Right lung (tissue), 2 donors: ENCODE measurements at regions not wholly inside any gene's neighbourhood (a gene's known extent, or its start where the extent isn't known, plus 50 kb on each side); places are given as distances from the start of the nearest gene placed in this dataset.
"Not testable (repeated sequence)": the region's sequence is repeated elsewhere in the genome, so short reads cannot be mapped to it uniquely, and the experiment has no call there.

Experiments used
- DNase-seq, 2 donors: peaks; one replicate each; pipeline ENCODE4 v3.0.0-alpha.2; 2013

DNA sequence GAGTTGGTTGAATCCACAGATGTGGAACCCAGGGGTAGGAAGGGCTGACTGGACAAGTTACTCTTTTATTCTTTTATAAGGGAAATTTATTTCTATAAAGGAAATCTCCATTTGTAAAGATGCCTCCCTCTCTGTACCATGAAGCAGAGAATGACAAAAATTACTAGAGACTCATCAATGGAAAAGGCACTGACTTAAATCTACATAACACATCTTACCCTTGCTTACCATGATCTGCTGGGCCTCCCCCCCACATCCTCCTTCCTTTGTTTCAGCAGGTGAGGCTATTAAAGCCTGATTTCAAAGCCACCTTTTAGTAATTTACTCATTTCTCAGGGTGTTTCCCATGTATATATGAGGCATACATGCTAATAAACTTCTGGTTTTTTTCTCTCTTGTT lies 130.2 kb upstream of the HDDC2 start:
- DNase-seq: no peak

DNA sequence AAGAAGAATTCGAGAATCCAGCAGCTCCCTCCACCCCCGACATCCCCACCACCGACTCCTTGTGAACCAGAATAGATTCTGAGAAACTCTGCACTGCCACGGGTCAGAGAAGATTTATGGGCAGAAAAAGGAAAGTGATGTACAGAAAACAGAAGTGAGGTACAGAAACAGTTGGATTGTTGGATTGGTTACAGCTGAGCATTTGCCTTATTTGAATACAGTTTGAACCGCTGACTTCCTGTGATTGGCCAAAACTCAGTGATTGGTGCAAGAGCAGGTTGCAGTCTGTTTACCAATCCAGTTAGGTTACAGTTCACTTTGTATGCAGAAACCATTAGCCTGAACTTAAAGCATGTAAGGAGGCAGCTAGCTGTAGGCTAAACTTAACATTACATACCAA lies 131.2 kb upstream of the HDDC2 start:
- no peak for DNase-seq

DNA sequence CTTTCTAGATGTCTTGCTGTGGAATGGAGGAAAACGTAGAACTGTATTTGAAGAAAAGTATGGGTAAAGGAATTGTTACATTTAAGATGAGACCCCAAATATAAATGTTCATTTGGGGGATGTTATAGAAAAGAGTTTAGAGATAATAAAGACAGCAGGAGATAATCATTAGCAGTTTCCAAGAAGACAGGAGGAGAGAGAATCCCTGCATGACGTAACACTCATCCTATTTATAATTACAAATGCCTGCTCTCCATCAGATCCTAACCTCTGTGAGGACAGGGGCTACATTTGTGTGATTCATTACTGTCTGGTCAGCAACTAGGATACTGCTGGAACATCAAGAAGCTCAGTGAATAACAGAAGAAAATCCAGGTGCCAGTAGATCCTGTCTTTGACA lies 133.0 kb upstream of the HDDC2 start:
- DNase-seq: no peak

DNA sequence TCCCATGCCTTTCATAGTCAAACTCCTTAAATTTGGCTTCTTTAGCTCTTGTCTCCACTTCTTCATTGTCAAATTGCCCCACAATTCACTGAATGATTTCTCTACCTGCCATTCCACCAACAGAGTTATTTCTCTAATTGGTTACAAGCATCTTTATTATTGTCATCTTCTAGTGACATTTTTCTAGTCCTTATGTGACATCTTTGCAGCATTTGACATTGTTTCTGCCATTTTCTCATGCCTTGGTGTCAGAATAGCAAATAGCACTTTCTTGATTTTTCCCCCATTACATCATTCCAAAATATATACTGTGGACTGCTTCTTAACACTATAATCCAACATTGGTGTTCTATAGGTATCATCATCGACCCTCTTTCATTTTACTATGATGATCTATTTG lies 137.7 kb upstream of the HDDC2 start:
- DNase-seq: no peak

DNA sequence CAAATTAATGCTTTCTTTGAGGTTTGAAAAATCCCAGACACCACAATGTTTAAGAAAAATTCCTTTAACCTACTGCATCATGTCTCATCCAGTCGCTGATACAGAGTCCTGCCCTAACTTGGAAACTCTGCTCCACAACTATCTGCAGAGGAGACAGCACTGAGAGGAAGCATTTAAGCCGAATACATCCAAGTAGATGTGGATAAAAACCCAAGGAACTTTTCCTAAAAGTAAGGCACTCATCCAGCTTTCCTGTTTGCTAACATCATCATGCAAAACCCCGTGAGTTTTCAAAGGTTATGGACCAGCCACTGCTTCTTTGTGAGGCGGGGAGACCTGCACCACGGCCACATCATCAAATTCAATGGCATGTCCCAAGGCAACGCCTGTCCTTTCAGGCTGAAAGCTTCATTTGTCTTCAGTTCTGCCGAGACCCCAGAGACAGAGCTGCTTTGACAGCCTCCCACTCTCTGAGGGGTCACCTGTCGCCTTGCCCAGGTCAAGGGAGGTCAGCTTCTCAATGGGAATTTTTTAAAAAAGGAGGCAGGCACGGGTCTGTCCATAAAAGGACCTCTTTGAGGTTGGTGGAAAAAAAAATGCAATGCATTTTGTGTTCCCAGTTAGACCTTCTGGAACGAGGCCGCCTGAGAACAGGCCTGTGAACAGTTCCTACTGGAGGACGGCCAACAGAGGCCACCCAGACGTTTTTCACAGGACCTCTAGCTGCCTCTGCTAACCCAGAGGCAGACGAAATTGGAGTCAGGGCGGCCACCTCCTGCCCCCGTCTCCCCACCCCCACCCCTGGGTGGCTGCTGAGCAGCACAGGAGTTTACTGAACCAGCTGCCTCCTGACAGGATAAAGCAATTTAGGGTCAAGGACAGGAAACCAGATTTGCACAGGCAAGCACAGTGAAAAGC lies 142.5 kb upstream of the HDDC2 start:
- DNase-seq: peak; percentile 23 to 36

DNA sequence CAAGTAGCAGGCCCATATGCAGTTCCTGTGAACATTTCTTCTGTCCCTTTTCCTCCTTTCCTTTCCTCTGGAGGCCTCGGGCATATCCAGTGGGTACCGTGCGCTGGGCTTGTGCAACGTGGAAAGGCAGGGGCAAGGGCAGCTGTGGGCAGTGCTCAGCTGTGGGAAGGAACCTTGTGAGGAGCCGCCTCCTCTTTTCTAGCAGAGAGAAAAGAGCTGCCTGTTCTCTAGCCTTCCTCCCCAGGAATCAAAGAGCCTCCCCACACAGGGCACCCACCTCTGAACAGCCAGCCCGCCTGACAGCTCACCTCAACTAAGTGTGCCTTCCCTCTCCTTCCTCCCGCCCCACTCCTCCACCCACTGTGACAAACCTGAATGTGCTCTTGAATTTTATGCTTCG lies 143.3 kb upstream of the HDDC2 start:
- DNase-seq: no peak

DNA sequence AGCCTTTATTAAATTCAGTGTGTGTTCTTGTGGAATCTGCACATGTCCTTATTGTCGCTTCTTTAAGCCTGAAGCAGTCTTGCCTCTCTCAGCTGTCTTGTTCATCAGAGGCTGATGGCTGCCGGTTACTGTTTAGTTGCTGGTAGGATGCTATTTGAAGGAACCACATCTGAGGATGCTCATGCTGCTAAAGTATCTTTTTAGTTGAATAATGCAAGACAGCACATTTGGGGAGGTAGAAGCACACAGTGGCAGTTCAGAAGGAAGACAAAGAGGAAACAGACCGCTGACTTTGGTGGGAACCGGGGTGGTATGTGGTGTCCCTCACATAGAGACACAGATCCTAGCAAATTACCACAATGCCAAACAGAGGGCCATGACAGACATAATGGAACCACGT lies 144.2 kb upstream of the HDDC2 start:
- no peak for DNase-seq

DNA sequence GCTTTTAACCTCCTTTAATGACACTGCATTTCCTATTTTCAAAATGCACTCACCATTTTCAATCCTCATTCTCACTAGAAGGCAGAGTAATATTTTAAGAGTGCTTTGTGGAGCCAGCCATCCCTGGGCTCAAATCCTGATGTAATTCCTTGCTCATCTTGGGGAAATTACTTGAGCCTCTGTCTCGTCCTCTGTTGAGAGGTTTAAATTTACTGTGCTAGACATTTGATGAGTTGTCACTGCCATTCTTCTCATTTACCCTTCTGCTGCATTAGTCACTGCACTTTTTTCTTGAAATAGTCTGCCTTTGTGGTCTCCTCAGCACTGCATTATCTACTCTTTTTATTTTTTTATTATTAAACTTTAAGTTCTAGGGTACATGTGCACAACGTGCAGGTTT lies 150.0 kb upstream of the HDDC2 start:
- DNase-seq: no peak

DNA sequence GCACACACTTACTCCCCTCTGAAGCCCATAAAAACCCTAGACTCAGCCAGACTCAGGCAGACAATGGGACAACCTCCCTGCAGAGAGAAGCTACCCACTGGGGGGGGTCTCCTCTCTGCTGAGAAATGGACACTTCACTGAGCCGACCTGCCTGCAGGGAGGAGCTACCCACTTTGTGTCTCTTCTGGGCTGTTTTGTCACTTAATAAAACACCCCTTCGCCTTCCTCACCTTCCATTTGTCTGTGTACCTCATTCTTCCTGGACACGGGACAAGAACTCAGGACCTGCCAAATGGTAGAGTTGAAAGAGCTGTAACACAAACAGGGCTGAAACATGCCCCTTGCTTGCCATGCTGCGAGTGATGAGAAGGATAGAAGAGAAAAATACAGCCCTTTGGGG lies 151.7 kb upstream of the HDDC2 start:
- DNase-seq: no peak

DNA sequence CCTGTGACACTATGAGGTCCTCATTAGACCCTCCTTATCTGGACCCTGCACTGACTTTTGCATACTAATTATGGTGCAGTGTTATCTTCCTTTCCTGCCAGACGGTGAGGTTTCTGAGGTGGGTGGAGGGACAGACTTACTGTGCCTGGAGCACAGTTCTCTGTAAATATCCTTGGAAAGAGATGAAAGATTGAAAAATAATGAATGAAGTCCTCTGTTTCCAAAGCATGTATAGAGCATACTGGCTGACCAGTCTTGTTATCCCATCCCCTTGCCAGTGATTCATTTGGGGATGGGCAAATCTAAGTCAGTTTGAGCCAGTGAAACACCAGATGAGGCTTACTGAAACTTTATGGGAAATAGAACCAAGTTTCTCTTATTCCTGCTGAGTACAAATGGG lies 152.6 kb upstream of the HDDC2 start:
- DNase-seq: no peak

DNA sequence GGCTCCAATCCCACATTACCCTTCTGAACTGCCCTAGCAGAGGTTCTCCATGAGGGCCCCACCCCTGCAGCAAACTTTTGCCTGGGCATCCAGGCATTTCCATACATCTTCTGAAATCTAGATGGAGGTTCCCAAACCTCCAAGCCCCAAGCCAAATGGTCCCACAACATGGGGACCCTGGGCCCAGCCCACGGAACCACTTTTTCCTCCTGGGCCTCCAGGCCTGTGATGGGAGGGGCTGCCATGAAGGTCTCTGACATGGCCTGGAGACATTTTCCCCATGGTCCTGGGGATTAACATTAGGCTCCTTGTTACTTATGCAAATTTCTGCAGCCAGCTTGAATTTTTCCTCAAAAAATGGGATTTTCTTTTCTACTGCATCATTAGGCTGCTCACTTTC lies 156.7 kb upstream of the HDDC2 start:
- DNase-seq: not testable (repeated sequence)

DNA sequence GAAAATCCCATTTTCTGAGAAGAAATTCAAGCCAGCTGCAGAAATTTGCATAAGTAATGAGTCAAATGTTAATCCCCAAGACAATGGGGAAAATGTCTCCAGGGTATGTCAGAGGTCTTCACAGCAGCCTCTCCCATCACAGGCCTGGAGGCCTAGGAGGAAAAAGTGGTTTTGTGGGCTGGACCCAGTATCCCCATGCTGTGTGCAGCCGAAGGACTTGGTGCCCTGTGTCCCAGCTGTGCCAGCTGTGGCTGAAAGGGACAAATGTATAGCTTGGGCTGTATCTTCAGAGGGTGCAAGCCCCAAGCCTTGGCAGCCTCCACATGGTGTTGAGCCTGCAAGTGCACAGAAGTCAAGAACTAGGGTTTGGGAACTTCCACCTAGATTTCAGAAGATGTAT lies 163.6 kb upstream of the HDDC2 start:
- DNase-seq: not testable (repeated sequence)

DNA sequence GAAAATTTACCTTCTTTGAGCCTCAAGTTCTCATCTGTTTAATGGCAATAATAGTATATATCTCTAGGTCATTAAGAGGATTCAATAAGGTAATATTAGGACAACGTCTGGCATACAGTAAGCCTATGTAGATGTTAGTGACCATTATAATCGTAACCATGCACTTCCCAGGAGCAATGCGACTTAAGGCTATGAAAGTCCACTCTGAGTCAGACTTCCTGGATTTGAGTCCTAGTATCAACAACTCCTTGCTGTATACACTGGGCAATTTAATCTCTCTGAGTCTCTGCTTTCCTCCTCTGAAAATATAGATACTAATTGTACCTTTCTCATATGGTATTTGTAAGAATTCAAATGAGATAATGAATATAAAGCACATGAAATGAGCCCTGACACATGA lies 168.1 kb upstream of the HDDC2 start:
- no peak for DNase-seq

DNA sequence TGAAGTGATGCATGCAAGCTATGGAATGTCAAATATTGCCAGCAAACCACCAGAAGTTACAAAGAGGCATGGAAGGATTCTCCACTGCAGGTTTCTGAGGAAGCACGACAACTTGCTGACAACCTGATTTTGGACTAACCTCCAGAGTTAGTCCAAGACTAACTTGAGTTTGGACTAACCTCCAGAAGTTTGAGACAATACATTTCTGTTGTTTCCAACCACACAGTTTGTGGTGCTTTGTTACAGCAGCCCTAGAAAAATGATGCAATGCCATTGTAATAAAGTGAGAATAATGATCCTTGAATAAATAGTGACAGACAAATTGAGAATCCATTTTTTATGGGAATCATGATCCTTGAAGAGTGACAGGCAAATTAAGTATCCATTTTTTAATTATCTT lies 169.9 kb upstream of the HDDC2 start:
- no peak for DNase-seq

DNA sequence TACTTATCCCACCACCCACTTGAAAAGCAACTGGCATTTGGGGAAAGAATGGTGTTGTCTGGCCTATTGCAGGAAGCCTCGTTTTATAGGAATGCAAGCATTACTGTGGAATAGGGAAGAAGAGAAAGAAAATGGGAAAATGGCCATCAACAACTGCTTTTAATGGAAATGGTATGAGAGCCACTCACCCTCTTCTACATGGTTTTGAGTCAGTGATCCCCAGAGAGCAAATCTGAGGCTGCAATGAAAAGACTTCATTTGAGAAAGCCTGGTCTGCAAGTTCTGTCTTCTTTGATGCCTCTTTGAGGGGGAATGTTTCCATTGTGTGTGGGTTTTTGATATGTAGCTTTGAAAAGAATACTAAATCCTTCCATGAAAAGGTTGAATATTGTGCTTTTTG lies 172.3 kb upstream of the HDDC2 start:
- DNase-seq: no peak

DNA sequence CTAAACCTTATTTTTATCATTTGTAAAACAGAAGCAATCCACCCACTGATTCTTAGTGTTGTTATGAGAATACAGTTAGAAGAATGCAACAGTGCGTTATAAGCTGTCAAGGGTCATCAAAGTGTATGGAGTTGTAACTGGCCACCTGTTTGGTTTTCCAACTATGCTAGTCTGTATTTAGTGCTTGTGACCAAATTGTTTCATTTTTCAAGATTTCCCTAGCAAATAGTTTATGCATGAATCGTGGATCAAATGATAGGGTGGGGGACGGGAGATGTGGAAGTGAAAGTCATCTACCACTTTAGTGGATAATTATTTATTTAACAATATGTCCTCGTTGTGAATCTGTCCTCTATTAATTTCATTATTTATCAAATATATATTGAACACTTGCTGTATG lies 175.4 kb upstream of the HDDC2 start:
- DNase-seq: no peak

DNA sequence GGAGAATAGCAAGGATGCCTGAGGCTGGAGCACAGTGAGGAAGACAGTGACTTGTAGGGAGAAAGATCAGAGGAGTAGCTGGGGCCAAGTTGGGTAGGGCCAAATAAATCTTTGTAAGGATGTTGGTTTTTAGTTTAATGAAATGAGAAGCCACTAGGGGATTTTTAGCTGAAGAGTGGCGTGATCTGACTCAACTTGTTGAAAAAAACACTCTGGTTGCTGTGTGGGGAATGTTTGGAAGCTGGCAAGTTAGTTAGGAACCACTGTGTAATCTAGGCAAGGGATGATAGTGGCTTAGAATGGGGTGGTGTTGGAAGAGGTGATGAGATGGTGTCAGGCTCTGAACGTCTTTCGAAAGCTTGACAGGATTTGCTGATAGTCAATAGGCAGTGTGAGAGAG lies 176.1 kb upstream of the HDDC2 start:
- no peak for DNase-seq

DNA sequence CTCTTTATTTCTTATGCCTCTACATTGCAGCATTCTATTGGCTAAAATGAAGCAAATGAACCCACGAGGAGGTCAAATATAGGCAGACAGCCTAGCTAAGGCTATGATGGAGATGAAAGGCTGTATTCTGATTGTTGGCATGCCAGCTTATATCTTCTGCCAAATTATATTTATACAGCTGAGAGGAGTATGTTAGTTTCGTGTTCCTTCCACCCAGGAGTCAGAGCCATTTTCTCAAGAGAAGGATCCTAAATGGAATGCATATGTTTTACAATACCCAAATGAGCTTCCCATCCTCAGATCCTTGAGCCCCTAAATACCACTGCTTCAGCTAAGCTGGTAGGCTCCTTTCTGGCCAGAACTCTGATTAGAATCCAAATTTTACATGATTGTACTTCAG lies 178.4 kb upstream of the HDDC2 start:
- no peak for DNase-seq

DNA sequence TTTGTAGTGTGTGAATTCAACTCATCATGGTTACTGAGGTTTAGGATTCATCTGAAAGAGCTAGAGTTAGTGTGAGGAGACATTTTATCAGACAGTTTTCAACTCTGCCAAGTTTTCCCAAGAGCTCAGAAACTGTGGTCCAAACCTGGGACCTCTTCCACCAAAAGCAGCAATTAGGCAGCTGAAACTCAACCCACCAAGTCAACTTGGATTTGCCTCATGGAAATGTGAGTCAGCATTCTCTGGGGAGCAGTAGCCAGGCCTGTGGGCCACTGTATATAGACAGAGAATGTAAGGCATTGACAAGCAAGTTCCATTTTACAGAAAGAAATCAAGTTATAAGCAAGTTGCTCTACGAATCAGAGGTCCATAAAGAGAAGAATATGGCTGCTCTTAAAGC lies 178.8 kb upstream of the HDDC2 start:
- no peak for DNase-seq

DNA sequence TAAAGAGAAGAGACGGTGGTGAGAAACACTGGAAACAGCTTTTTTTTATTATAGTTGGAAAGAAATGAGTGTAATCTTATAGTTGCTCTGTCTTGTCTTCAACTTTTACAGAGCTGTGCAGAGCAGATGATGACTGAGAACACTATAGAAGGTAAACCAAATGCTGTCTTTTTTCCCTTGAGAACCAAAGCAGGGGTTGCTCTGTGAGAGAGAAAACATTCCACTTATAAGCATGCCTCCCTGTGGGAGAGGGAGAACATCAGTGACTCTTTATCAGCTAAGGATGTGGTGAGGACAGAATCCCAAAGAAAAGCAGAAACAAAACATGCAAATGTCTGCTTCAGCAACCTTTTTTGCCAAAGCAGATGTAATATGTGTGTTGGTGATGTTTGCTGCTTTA lies 179.3 kb upstream of the HDDC2 start:
- DNase-seq: no peak

DNA sequence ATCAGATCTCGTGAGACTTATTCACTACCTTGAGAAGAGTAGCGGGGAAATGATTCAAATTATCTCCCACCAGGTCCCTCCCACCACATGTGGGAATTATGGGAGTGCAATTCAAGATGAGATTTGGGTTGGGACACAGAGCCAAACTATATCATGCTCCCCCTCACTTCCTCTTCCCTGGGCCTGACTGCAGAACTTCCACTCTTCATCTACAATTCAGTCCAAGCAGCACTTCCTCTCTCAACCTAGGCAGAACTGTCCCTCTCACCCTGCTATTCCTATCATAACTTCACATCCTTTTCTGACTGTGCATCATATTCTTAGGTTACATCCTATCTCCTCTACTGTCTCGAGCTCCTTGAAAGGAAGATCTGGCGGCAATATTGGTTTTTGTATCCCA lies 184.0 kb upstream of the HDDC2 start:
- no peak for DNase-seq

DNA sequence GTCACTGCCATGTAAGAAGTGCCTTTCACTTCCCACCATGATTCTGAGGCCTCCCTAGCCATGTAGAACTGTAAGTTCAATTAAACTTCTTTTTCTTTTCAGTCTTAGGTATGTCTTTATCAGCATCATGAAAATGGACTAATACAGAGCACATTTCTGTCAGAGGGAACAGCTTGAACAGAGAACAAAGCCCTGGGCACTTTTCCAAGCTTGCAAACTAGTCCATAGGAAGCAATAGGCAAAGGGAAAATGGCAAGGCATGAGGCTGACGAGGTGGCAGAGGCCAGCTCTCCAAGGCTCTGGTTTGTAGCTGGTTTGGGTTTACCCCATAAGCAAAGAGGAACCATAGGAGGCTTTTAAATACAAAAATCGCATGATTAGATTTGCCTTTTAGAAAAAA lies 185.1 kb upstream of the HDDC2 start:
- no peak for DNase-seq

DNA sequence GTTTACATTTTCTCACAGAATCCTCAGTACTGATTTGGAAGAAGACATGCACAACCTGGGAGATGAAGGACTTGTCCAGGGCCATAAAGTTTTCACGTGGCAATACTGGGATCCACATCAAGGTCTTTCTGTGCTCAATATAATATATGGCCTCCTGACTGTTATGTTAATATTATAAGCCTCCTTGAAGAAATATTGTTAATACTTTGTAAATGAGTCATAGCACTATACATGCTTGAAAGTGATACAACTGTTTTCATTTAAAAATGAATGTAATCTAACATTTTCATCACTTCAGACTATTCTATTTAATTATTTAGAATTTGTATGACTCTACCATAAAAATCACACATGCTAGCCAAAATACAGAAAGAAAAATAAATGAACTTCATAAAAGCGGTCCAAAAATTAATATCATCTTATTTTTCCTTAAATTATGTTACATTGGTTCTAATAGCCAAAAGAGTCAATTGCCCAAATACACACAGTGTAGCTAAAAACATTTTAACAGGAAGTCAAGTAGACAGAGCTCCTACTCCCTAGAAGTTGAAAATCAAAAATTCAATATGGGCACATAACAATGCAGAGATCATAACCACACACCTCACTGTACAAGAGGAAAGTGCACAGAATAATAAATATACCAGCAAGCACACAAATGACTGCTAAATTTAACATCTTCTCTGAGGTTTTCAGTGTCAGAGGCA lies 188.0 kb upstream of the HDDC2 start:
- no peak for DNase-seq
